HUES64 (cell line): ENCODE measurements at regions not wholly inside any gene's neighbourhood (a gene's known extent, or its start where the extent isn't known, plus 50 kb on each side); places are given as distances from the start of the nearest gene placed in this dataset.

Experiments used
- H3K27ac ChIP-seq: 2 replicates; pipeline ENCODE4 v1.7.0; 2013; ENCODE audit warnings: low read depth, low read length, inconsistent platforms
- H3K27me3 ChIP-seq: 2 replicates; pipeline ENCODE4 v1.6.1; 2013; ENCODE audit warnings: mild to moderate bottlenecking, low read length; ENCODE audit not compliant: insufficient read depth
- H3K36me3 ChIP-seq: 2 replicates; pipeline ENCODE4 v1.6.1; 2013; ENCODE audit warnings: mild to moderate bottlenecking, low read length; ENCODE audit not compliant: insufficient read depth
- H3K4me1 ChIP-seq: 2 replicates; pipeline ENCODE4 v1.6.1; 2013; ENCODE audit warnings: mild to moderate bottlenecking, low read length, moderate library complexity; ENCODE audit not compliant: insufficient read depth
- H3K4me3 ChIP-seq: 2 replicates; pipeline ENCODE4 v1.5.1; 2013; ENCODE audit warnings: mild to moderate bottlenecking, low read length, moderate library complexity
- H3K9ac ChIP-seq: 2 replicates; pipeline ENCODE4 v1.6.1; 2013; ENCODE audit warnings: mild to moderate bottlenecking, low read depth, low read length
- H3K9me3 ChIP-seq: 2 replicates; pipeline ENCODE4 v1.6.1; 2013; ENCODE audit warnings: low read depth, low read length; ENCODE audit not compliant: insufficient read depth
- WGBS: fragments of 150-250, 120-280 bp; methylation state at CpG from one replicate; pipeline ENCODE4 v1.1.7; 2013; ENCODE audit warnings: missing lambda C conversion rate; 5-methylcytosine and 5-hydroxymethylcytosine counted together

DNA sequence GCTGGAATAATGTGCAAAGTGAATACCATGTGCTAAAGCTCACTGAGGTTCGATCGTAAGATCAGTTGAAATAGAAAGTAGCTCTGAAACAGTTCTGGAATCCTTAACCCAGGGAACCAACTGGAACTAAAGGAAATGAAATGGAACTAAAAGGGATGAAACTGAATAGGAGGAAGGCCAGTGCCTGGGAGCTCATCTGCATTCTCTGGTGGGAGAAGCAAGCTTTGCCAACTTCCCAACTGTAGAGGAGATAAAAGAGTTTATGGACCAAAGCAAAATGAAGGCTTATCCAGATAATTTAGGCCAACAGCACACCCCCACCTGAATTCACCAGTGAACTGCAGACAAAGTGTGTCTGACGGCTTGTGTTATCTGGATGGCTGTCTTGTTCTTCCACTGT, 188.6 kb upstream of the HABP2 start:
- Histone ChIP-seq H3K27me3 (no peaks in the 10 kb centered on the region), H3K9me3 (no peaks in the 10 kb centered on the region), H3K36me3 (no peaks in the 10 kb centered on the region), H3K27ac (no peak overlapping the region), H3K4me1 (no peaks in the 10 kb centered on the region), H3K4me3 (no peak overlapping the region), H3K9ac (no peak overlapping the region)
- WGBS: 94% methylated on average over 3 of the region's 3 CpGs

DNA sequence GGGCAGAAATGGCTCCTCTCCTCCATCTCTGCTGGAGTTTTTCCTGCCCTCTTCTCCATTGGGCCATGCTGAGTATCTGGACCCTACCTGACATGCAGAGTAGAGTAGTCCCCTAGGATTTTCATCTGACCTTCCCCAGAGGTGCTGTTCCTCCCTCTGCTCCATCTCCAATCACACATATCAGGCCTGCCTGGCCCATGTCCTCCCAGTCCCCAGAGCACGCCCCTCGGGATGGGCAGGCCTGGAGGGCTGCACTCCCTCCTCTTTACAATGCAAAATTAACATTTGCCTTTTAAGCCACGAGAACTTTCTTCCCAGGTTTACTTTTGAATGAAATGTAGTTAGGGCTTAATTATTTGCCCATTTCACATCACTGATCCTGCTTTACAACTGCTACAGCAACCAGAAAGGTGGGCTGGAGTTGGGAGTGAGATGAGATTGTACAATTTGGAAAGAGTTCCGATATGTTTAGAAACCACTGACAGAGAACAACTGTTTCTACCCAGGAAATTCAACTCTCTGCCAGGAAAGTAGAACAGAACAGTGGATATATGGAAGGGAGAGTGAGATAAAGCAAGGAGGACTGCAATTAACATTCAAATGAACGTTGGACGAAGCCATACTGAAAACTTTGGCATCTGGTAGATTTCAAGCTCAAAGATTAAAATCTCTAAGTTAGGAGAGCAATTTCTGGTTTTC, 184.0 kb upstream of the HABP2 start:
- no peaks in the 10 kb centered on the region for H3K27me3 ChIP-seq
- H3K27ac ChIP-seq: no peak overlapping the region
- H3K9ac ChIP-seq: no peak overlapping the region
- H3K9me3 ChIP-seq: no peaks in the 10 kb centered on the region
- H3K4me1 ChIP-seq: no peaks in the 10 kb centered on the region
- H3K4me3 ChIP-seq: no peak overlapping the region
- WGBS: 81% methylated on average over 5 of the region's 6 CpGs
- no peaks in the 10 kb centered on the region for H3K36me3 ChIP-seq

DNA sequence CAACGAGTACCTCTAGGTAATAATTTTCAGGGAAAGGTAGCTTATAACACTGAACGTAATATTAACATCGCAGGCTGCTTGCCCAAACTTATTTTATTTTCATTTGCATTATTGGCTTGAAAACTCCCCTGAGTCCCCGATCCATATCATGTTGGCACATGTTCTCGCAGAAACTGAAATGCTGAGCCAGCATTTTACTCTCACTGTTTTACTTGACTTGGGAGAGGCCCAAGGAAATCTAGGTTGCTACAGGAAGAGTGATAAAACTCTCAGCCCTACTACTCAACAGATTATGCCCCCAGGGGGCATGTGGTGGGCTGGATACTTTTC, 183.5 kb upstream of the HABP2 start:
- H3K27ac ChIP-seq: no peak overlapping the region
- no peaks in the 10 kb centered on the region for H3K36me3 ChIP-seq
- H3K9ac ChIP-seq: no peak overlapping the region
- no peaks in the 10 kb centered on the region for H3K9me3 ChIP-seq
- 75% methylated on average over 5 of the region's 5 CpGs for WGBS
- no peaks in the 10 kb centered on the region for H3K4me1 ChIP-seq
- no peak overlapping the region for H3K4me3 ChIP-seq
- no peaks in the 10 kb centered on the region for H3K27me3 ChIP-seq

DNA sequence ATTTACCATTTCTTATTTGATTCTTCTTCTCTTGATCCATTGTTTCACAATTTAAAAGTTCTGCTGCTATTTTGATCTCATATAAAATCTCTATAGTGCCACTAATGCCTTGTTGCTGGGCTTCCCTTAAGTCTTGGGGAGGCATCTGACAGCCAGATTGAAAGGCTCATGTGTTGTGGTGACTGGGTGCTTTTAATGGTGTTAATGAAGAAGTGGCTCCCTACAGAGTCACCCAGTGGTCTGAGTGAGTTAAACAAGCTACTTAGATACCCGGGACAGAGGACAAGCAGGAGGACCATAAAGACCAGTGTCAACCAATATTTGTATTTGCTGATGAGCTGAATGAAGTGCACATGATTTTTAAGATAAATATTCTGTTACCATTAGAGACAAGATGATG, 176.4 kb upstream of the HABP2 start:
- Histone ChIP-seq H3K27me3 (no peaks in the 10 kb centered on the region), H3K36me3 (no peaks in the 10 kb centered on the region), H3K4me1 (no peaks in the 10 kb centered on the region), H3K4me3 (no peak overlapping the region), H3K27ac (no peak overlapping the region), H3K9me3 (no peaks in the 10 kb centered on the region), H3K9ac (no peak overlapping the region)
- 65% methylated on average over 1 of the region's 1 CpG for WGBS

DNA sequence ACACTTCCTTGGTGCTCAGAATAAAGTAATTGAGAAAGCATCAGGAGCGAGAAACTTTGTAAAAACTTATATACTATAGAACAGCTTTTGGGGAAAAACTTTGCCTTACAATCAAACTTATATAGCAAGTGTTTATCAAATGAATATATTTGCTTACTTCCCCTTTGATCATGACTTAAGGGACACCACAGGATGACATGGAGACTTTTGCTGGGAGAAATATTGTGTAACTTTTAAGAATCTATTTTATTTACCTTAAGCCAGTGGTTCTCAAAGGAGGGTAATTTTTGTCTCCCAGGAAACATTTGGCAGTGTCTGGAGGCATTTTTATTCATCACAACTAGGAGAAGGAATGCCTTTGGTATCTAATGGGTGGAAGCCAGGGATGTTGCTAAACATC, 173.8 kb upstream of the HABP2 start:
- Histone ChIP-seq H3K9me3 (no peaks in the 10 kb centered on the region), H3K4me3 (no peak overlapping the region), H3K36me3 (no peaks in the 10 kb centered on the region), H3K27me3 (no peaks in the 10 kb centered on the region), H3K9ac (no peak overlapping the region), H3K27ac (no peak overlapping the region), H3K4me1 (peaks cover under 1% of the 10 kb centered on the region; the same call in 1 of the 2 replicates)
- no CpG with 5 or more reads among the region's 1 CpG for WGBS

DNA sequence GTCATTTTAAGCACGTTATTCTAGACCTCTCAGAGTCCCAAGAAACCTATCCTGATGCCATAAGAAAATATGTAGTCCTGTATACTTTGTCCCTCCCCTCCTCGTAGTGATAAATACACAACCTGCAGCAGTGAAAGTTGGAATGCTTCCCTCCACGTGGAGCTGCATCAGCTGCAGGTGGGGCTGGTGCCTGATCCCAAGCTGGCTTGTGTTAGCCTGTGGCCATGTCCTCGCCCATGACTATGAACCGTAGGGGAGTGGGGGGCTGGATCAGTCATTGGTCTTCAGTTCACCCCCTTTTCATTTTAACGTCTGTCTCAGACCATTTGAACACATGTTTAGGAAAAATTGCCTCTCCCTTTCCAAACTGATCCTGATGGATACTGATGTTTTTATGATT, 171.4 kb upstream of the HABP2 start:
- H3K9ac ChIP-seq: no peak overlapping the region
- peaks cover 9% of the 10 kb centered on the region; the same call in 1 of the 2 replicates for H3K4me1 ChIP-seq
- no peaks in the 10 kb centered on the region for H3K36me3 ChIP-seq
- H3K27me3 ChIP-seq: no peaks in the 10 kb centered on the region
- H3K4me3 ChIP-seq: no peak overlapping the region
- no peak overlapping the region for H3K27ac ChIP-seq
- 89% methylated on average over 6 of the region's 6 CpGs for WGBS
- H3K9me3 ChIP-seq: no peaks in the 10 kb centered on the region

DNA sequence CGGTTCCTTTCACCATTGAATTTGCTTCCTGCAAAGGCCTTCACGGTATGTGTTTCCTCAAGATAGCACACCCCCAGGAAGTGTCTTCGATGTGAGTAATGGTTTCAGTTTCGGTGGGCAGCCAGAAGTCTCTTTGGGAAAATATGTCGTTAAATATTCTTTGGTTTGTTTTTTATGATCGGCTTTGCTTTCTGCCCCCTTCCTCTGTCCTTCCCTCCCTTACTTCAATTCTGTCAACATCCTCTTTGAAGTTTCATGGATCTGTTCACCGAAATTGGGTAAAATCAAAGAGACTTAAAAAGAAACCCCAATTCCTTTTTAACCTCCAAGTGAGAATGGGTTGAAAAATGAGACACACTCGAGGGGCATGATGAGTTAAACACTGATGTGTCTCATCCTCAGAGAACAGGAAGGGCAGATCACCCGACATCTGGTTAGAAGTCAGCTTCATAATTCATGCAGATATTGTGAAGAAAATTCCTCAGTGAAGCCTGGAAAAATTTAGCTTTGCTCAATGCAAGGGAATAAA, 170.8 kb upstream of the HABP2 start:
- no peak overlapping the region for H3K9ac ChIP-seq
- no peaks in the 10 kb centered on the region for H3K36me3 ChIP-seq
- no peaks in the 10 kb centered on the region for H3K27me3 ChIP-seq
- H3K4me1 ChIP-seq: peaks cover 9% of the 10 kb centered on the region; the same call in 1 of the 2 replicates
- 83% methylated on average over 9 of the region's 9 CpGs for WGBS
- H3K4me3 ChIP-seq: no peak overlapping the region
- H3K27ac ChIP-seq: no peak overlapping the region
- H3K9me3 ChIP-seq: no peaks in the 10 kb centered on the region

DNA sequence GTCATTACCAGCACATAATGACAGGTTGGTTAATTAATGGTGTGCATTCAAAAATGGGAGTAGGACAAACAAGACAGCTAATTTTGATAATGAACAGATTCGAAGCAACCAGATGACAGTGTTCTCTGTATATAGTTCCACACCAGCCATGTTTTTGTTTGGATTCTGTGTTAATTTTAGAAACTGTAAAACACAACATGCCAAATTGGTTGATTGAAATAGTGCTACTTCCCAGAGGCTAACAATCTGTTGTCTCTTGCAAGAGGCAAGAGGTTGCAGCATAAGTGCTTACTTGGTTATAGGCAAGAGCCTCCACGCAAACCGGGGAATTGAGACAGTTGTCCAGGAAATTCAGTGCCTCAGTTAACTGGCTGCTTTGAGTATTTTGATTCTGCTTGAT, 170.2 kb upstream of the HABP2 start:
- H3K9me3 ChIP-seq: no peaks in the 10 kb centered on the region
- H3K4me1 ChIP-seq: peaks cover 9% of the 10 kb centered on the region; the same call in 1 of the 2 replicates
- WGBS: 93% methylated on average over 3 of the region's 3 CpGs
- H3K9ac ChIP-seq: no peak overlapping the region
- H3K27me3 ChIP-seq: no peaks in the 10 kb centered on the region
- no peak overlapping the region for H3K4me3 ChIP-seq
- H3K27ac ChIP-seq: no peak overlapping the region
- H3K36me3 ChIP-seq: no peaks in the 10 kb centered on the region

DNA sequence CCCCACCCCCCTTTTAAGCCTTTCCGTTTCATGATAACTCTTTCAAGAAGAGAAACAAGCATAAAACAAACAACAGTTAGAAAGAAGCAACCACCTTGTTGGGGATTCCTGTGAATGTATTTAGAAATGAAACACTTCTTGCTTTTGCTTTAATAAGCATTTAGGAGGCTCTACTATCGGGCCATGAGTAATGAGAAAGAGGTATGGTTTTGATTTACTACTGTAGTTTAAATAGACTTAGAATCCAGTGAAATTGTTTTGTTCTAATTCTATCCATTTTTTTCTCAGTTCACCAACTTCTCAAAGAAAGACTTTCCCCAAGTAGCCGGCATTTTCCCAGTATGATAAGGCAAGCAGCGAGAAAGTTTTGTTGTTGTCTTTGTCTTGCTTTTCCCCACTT, 168.7 kb upstream of the HABP2 start:
- Histone ChIP-seq H3K4me3 (no peak overlapping the region), H3K27ac (no peak overlapping the region), H3K36me3 (no peaks in the 10 kb centered on the region), H3K9ac (no peak overlapping the region), H3K27me3 (no peaks in the 10 kb centered on the region), H3K9me3 (no peaks in the 10 kb centered on the region), H3K4me1 (peaks cover 9% of the 10 kb centered on the region; the same call in 1 of the 2 replicates)
- WGBS: 81% methylated on average over 4 of the region's 4 CpGs

DNA sequence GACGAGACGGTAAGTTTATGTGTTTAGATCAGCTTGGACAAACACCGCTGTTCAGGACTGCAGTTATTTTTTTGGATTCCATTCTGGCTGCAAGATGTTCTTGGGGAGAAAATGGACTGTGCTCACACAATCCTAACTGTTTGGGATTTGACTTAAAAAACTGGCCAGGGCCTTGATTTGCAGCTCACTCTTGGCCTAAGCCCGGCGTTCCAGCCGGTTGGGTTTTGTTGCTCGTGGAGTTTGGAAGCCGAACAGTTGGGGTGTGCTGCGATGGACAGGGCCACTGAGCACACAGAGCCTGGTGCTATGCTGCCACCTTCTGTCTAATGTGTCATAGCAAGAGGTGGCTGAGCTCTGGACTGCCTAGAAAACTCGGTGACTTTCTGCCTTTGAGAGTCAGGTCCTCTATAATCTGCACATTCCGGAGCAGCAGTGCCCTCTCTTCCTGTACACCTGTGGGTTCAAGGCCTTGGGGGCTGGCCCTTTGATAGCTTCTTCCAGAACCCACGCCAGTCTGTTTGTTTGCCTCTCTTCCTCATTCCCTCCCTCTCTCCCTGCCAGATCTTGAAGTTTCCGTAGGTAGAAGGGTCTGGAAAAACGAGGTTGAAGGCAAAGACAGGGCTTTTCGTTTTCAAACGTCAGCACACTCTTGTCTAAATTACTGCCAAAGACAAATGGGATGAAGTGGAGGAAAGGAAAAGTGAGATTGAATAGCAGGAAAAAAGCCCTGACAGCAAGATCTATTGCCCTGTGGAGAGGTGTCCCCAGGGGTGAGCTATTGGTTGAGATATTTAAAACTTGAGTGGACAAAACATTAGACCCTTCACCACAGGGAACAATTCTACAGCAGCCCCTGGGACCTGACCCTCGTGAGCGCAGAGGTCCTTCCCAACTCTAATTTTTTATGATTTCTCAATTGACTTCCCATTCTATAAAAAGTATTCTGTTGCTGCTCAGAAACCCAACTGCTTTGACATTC, 167.5 kb upstream of the HABP2 start:
- Histone ChIP-seq H3K9ac (no peak overlapping the region), H3K27ac (no peak overlapping the region), H3K4me1 (peaks cover 9% of the 10 kb centered on the region; the same call in 1 of the 2 replicates)

DNA sequence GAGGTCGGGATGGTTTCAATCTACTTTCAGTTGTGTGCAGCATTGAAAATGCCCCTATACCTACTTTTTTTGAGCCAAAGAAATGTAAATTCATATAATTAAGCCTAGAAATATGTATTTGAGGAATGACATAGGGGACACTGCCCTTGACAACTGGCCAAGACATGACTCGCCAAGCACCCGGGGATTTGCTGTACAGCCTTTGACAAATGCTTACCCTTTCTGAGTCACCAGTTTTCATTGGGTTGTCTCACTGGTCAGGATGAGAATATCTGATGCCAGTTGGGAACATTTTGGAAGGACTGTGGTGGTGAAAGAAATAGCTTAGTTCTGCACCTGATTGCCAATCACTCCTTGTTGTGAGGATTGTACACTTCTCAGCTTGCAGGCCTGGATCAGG, 166.8 kb upstream of the HABP2 start:
- no peaks in the 10 kb centered on the region for H3K9me3 ChIP-seq
- no peak overlapping the region for H3K27ac ChIP-seq
- no peak overlapping the region for H3K9ac ChIP-seq
- no peak overlapping the region for H3K4me3 ChIP-seq
- no peaks in the 10 kb centered on the region for H3K27me3 ChIP-seq
- 97% methylated on average over 3 of the region's 3 CpGs for WGBS
- H3K4me1 ChIP-seq: peaks cover 9% of the 10 kb centered on the region; the same call in 1 of the 2 replicates
- H3K36me3 ChIP-seq: no peaks in the 10 kb centered on the region

More for the DNA sequence above, 167.5 kb upstream of the HABP2 start:
- WGBS: 57% methylated on average over 18 of the region's 18 CpGs
- H3K27me3 ChIP-seq: no peaks in the 10 kb centered on the region
- no peaks in the 10 kb centered on the region for H3K36me3 ChIP-seq
- H3K4me3 ChIP-seq: no peak overlapping the region
- H3K9me3 ChIP-seq: no peaks in the 10 kb centered on the region
